PFSK-1 (cell line): ENCODE measurements at regions not wholly inside any gene's neighbourhood (a gene's known extent, or its start where the extent isn't known, plus 50 kb on each side); places are given as distances from the start of the nearest gene placed in this dataset.

Source experiments
- FOXP2 ChIP-seq: optimal IDR thresholded peaks from 2 replicates; pipeline ENCODE3; 2011; ENCODE audit warnings: borderline replicate concordance, control low read depth, inconsistent platforms; ENCODE audit not compliant: insufficient read depth; ENCODE audit errors: extremely low read length, extremely low read depth
- POLR2AphosphoS5 ChIP-seq: IDR thresholded peaks from 2 replicates; pipeline ENCODE4 v1.6.1; 2012; ENCODE audit warnings: low read depth, mild to moderate bottlenecking, control low read depth, low read length, moderate library complexity
- REST ChIP-seq, 2 experiments: IDR thresholded peaks; 2 replicates each; pipeline versions ENCODE4 v1.6.1 to v1.8.0; 2011 to 2012; ENCODE audit warnings: low read depth in 2 of 2, low read length in 2 of 2, control low read depth in 1 of 2, inconsistent platforms in 1 of 2, mild to moderate bottlenecking in 1 of 2, moderate library complexity in 1 of 2; ENCODE audit not compliant: insufficient read depth in 1 of 2
- SIN3A ChIP-seq: IDR thresholded peaks from 2 replicates; pipeline ENCODE4 v1.6.1; 2012; ENCODE audit warnings: mild to moderate bottlenecking, low read length, moderate library complexity, borderline replicate concordance; ENCODE audit not compliant: insufficient read depth
- TAF1 ChIP-seq: IDR thresholded peaks from 2 replicates; pipeline ENCODE4 v1.6.1; 2012; ENCODE audit warnings: low read length, control low read depth, borderline replicate concordance; ENCODE audit not compliant: insufficient read depth

GRCh38 chr7:25287291-25287690 lies 59.0 kb upstream of the NPVF start:
- no peak for TF ChIP-seq POLR2AphosphoS5
- TF ChIP-seq REST (IDR thresholded peaks at IDR 0.05; ENCODE audit: insufficient read depth in 1 of 2, low read depth in 2 of 2, low read length in 2 of 2): no peak
- no peak for TF ChIP-seq SIN3A
- TF ChIP-seq TAF1: no peak
- TF ChIP-seq FOXP2: no peak
